ENCODE measurements at regions not wholly inside any gene's neighbourhood (a gene's known extent, or its start where the extent isn't known, plus 50 kb on each side); places are given as distances from the start of the nearest gene placed in this dataset.
A peak's percentile ranks its signal among the peaks of the same experiment; 100 is the strongest.

DNA sequence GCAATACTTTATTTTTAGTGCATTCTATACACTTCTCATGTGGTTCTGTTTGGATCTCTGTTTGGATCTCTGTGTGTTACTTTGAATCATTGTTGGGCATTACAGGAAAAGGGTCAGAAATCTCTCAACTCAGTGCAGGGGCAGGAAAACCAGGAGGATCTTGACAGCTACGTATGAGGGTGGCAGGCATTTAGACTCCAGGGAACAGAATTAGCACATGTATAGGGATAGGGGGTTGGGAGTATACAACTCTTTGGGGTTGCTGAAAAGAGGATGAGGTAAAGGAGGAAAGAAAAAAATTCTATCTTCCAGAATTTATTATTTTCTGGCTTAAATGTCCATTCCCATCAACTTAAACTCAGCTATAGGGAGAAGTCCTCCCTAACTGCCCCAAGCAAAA lies 59.4 kb upstream of the MKI67 start:
- H2AFZ ChIP-seq (ENCODE audit: low read depth), result no peak overlapping the region
- H3K4me1 ChIP-seq (ENCODE audit: control insufficient read depth in 1 of 2, insufficient read depth in 2 of 2, low read depth in 1 of 2, low read length in 1 of 2), result peaks cover 0 to 24% of the 10 kb centered on the region in 2 experiments; a peak in 2 of 4 replicates
- no peak for DNase-seq
- H3K79me2 ChIP-seq (ENCODE audit: insufficient read depth), result no peaks in the 10 kb centered on the region
- H3K9ac ChIP-seq, result no peak overlapping the region
- H3K4me3 ChIP-seq (ENCODE audit: low read depth in 2 of 2, low read length in 1 of 2), result no peak overlapping the region
- no peak for TF ChIP-seq NFIC (IDR thresholded peaks at IDR 0.05; ENCODE audit: borderline replicate concordance)
- no peak for TF ChIP-seq RCOR1 (IDR thresholded peaks at IDR 0.05; ENCODE audit: low read length)
- no peak for TF ChIP-seq RFX5 (IDR thresholded peaks at IDR 0.05; ENCODE audit: low read length)
- TF ChIP-seq, protein P1, sequence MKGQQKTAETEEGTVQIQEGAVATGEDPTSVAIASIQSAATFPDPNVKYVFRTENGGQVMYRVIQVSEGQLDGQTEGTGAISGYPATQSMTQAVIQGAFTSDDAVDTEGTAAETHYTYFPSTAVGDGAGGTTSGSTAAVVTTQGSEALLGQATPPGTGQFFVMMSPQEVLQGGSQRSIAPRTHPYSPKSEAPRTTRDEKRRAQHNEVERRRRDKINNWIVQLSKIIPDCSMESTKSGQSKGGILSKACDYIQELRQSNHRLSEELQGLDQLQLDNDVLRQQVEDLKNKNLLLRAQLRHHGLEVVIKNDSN (IDR thresholded peaks at IDR 0.05; ENCODE audit: borderline replicate concordance, low read depth), result no peak
- TF ChIP-seq, protein P2, sequence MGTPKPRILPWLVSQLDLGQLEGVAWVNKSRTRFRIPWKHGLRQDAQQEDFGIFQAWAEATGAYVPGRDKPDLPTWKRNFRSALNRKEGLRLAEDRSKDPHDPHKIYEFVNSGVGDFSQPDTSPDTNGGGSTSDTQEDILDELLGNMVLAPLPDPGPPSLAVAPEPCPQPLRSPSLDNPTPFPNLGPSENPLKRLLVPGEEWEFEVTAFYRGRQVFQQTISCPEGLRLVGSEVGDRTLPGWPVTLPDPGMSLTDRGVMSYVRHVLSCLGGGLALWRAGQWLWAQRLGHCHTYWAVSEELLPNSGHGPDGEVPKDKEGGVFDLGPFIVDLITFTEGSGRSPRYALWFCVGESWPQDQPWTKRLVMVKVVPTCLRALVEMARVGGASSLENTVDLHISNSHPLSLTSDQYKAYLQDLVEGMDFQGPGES (IDR thresholded peaks at IDR 0.05; ENCODE audit: low read depth, low read length), result no peak
- TF ChIP-seq YY1 (IDR thresholded peaks at IDR 0.05; ENCODE audit: low read depth), result no peak
- no peak for TF ChIP-seq MXI1 (IDR thresholded peaks at IDR 0.05; ENCODE audit: low read depth, low read length)
- TF ChIP-seq, protein P3, sequence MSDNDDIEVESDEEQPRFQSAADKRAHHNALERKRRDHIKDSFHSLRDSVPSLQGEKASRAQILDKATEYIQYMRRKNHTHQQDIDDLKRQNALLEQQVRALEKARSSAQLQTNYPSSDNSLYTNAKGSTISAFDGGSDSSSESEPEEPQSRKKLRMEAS (IDR thresholded peaks at IDR 0.05; ENCODE audit: low read depth), result no peak
- TF ChIP-seq FOXJ3 (CRISPR knock-in tag; IDR thresholded peaks at IDR 0.05), result no peak
- no peak for TF ChIP-seq TAF1 (IDR thresholded peaks at IDR 0.05; ENCODE audit: borderline replicate concordance, low read depth, low read length)
- ChIA-PET POLR2A (no interaction called here), CTCF (interaction anchor here (1.3 to 4.2 kb wide), 4 partner anchors 22 to 60 kb away, joined by 3 to 64 read pairs (median 17); no protein-coding TSS in a partner anchor)
- 18% methylated on average over 1 of the region's 1 CpG for WGBS (ENCODE audit: low lambda C conversion rate)
- no peaks in the 10 kb centered on the region for H3K27me3 ChIP-seq (ENCODE audit: insufficient read depth)
- no peak overlapping the region; a peak in 2 of 4 replicates for H3K27ac ChIP-seq (ENCODE audit: low read depth in 2 of 2, low read length in 1 of 2)
- H3K9me2 ChIP-seq, result no peaks in the 10 kb centered on the region
- no peaks in the 10 kb centered on the region for H4K20me1 ChIP-seq (ENCODE audit: insufficient read depth)
- H3K4me2 ChIP-seq, result no peak overlapping the region
- no peaks in the 10 kb centered on the region for H3K9me3 ChIP-seq
- H3K36me3 ChIP-seq (replicated peaks in 1 of 2; ENCODE audit: control insufficient read depth in 1 of 2, insufficient read depth in 2 of 2, low read length in 1 of 2), result no peaks in the 10 kb centered on the region
- H3F3A ChIP-seq (replicated peaks; ENCODE audit: insufficient read depth), result no peaks in the 10 kb centered on the region

DNA sequence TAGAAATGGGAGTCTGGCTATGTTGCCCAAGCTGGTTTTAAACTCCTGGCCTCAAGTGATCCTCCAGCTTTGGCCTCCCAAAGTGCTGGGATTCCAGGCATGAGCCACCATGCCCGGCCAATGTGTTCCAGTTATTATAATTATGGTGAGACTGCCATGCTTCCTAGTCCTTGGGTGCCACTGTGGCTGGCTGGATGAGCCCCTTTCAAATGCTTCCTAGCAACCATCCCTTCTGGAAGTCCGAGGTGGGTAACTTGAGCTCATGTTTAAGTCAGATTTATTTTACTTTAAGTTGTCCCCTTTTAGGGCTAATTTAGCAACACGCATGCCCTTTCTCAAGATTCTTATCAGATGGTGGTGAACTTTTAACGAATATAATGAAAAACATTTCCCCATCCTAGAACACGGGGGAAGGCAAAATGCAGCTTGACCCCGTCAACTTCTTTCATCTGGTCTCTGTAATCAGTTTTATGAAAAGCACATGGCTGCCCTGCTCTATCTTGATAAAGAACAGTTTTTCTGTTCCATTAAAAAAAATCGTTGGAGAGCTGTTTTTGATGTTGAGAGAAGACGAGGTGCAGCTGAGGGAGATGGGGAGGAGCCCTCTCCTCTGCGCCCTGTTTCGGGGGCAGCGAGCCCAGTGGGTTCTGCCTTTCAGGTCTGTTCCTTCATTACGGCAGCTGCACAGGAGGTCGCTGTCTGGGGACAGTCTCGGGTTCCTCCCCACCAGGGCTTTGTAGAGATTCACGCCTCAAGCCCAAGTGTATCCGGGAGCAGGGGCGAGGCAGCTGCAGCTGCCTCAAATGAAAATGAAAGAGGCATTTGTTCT lies 61.0 kb upstream of the MKI67 start:
- Histone ChIP-seq H4K20me1 (ENCODE audit: insufficient read depth) (no peaks in the 10 kb centered on the region), H3K9me2 (no peaks in the 10 kb centered on the region), H3F3A (replicated peaks; ENCODE audit: insufficient read depth) (no peaks in the 10 kb centered on the region), H3K79me2 (ENCODE audit: insufficient read depth) (no peaks in the 10 kb centered on the region), H3K36me3 (replicated peaks in 1 of 2; ENCODE audit: control insufficient read depth in 1 of 2, insufficient read depth in 2 of 2, low read length in 1 of 2) (no peaks in the 10 kb centered on the region), H2AFZ (ENCODE audit: low read depth) (no peak overlapping the region), H3K4me2 (0 out of 2 replicates have a peak overlapping the region, but pooled peaks have one; percentile 29), H3K9me3 (no peaks in the 10 kb centered on the region), H3K27me3 (ENCODE audit: insufficient read depth) (no peaks in the 10 kb centered on the region), H3K9ac (no peak overlapping the region), H3K4me1 (ENCODE audit: control insufficient read depth in 1 of 2, insufficient read depth in 2 of 2, low read depth in 1 of 2, low read length in 1 of 2) (peaks cover 0 to 24% of the 10 kb centered on the region in 2 experiments; a peak in 2 of 4 replicates), H3K27ac (ENCODE audit: low read depth in 2 of 2, low read length in 1 of 2) (peak overlapping the region in 1 of 2 experiments; percentile 98; a peak in 2 of 4 replicates), H3K4me3 (ENCODE audit: low read depth in 2 of 2, low read length in 1 of 2) (peak overlapping the region in 1 of 2 experiments; percentile 22; a peak in 1 of 4 replicates)
- ChIA-PET CTCF (interaction anchor here (0.7 to 4.2 kb wide), 12 partner anchors 9 to 109 kb away, joined by 3 to 64 read pairs (median 5); no protein-coding TSS in a partner anchor), POLR2A (interaction anchor here (1.0 to 1.5 kb wide), 6 partner anchors 21 to 62 kb away, joined by 3 to 4 read pairs (median 4); partner anchors contain the start of gene MKI67)
- 10% methylated on average over 17 of the region's 17 CpGs for WGBS (ENCODE audit: low lambda C conversion rate)
- TF ChIP-seq, protein P4, sequence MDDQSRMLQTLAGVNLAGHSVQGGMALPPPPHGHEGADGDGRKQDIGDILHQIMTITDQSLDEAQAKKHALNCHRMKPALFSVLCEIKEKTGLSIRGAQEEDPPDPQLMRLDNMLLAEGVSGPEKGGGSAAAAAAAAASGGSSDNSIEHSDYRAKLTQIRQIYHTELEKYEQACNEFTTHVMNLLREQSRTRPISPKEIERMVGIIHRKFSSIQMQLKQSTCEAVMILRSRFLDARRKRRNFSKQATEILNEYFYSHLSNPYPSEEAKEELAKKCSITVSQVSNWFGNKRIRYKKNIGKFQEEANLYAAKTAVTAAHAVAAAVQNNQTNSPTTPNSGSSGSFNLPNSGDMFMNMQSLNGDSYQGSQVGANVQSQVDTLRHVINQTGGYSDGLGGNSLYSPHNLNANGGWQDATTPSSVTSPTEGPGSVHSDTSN (IDR thresholded peaks at IDR 0.05), result no peak
- TF ChIP-seq SIN3A (IDR thresholded peaks at IDR 0.05; ENCODE audit: borderline replicate concordance, low read depth, low read length), result no peak
- no peak for TF ChIP-seq FOSL2 (IDR thresholded peaks at IDR 0.05; ENCODE audit: borderline replicate concordance, low read depth)
- 0 out of 2 replicates have a peak, but pooled peaks have one; percentile 31 for TF ChIP-seq TEAD4 (IDR thresholded peaks at IDR 0.05; ENCODE audit: borderline replicate concordance, insufficient read depth)
- 0 out of 2 replicates have a peak, but pooled peaks have one; percentile 14 for TF ChIP-seq RAD21 (IDR thresholded peaks at IDR 0.05; ENCODE audit: low read length)
- TF ChIP-seq RCOR1 (IDR thresholded peaks at IDR 0.05; ENCODE audit: low read length), result peak; percentile 98
- 0 out of 2 replicates have a peak, but pooled peaks have one; percentile 38 for TF ChIP-seq POLR2AphosphoS5 (IDR thresholded peaks at IDR 0.05; ENCODE audit: low read depth, low read length)
- TF ChIP-seq, protein P2 (IDR thresholded peaks at IDR 0.05; ENCODE audit: low read depth, low read length), result no peak
- TF ChIP-seq EP300 (IDR thresholded peaks at IDR 0.05; ENCODE audit: borderline replicate concordance in 1 of 2, low read depth in 1 of 2, low read length in 1 of 2), result peak in 1 of 2 experiments; percentile 99; a peak in 2 of 4 replicates
- TF ChIP-seq MXI1 (IDR thresholded peaks at IDR 0.05; ENCODE audit: low read depth, low read length), result no peak
- TF ChIP-seq GATA2 (CRISPR knock-in tag; IDR thresholded peaks at IDR 0.05), result peak; percentile 99
- peak; percentile 87 for TF ChIP-seq CHD2 (IDR thresholded peaks at IDR 0.05; ENCODE audit: low read length, partially characterized antibody)
- TF ChIP-seq TCF12 (IDR thresholded peaks at IDR 0.05), result peak; percentile 79
- TF ChIP-seq RFX5 (IDR thresholded peaks at IDR 0.05; ENCODE audit: low read length), result peak; percentile 77
- peak; percentile 78 for DNase-seq
